Activated CD4-positive, alpha-beta T cell treated with anti-CD3 and anti-CD28 coated beads, Interleukin-2, amount 50 U/mL, for 48 hours (primary cell): ENCODE measurements at regions not wholly inside any gene's neighbourhood (a gene's known extent, or its start where the extent isn't known, plus 50 kb on each side); places are given as distances from the start of the nearest gene placed in this dataset.

Experiments
- DNase-seq, 2 experiments: peaks; one replicate each; pipeline ENCODE4 v3.0.0-alpha.2; 2020

- no peak for DNase-seq
Observed at GRCh38 chr4:124396333-124396732, 316.2 kb downstream of the ANKRD50 start.

- no peak for DNase-seq
Observed at GRCh38 chr4:124401606-124402005, 310.9 kb downstream of the ANKRD50 start.

- no peak for DNase-seq
Observed at GRCh38 chr4:124409044-124409443, 303.5 kb downstream of the ANKRD50 start.

- no peak for DNase-seq
Observed at GRCh38 chr4:124414276-124415040, 298.1 kb downstream of the ANKRD50 start.

GRCh38 chr4:124415146-124415545 is 297.4 kb downstream of the ANKRD50 start:
- DNase-seq, result no peak

GRCh38 chr4:124417371-124417770 is 295.2 kb downstream of the ANKRD50 start:
- DNase-seq, result no peak

- no peak for DNase-seq
Observed at GRCh38 chr4:124420166-124420695, 292.3 kb downstream of the ANKRD50 start.

- no peak for DNase-seq
Observed at GRCh38 chr4:124423160-124423559, 289.4 kb downstream of the ANKRD50 start.

GRCh38 chr4:124426279-124426678 is 286.3 kb downstream of the ANKRD50 start:
- no peak for DNase-seq

- no peak for DNase-seq
Observed at GRCh38 chr4:124427095-124427767, 285.3 kb downstream of the ANKRD50 start.

GRCh38 chr4:124428648-124429047 is 283.9 kb downstream of the ANKRD50 start:
- no peak for DNase-seq

- no peak for DNase-seq
Observed at GRCh38 chr4:124429746-124430250, 282.7 kb downstream of the ANKRD50 start.

GRCh38 chr4:124431653-124432192 is 280.8 kb downstream of the ANKRD50 start:
- DNase-seq, result no peak

- no peak for DNase-seq
Observed at GRCh38 chr4:124432500-124432899, 280.0 kb downstream of the ANKRD50 start.

GRCh38 chr4:124433044-124433443 is 279.5 kb downstream of the ANKRD50 start:
- no peak for DNase-seq

- no peak for DNase-seq
Observed at GRCh38 chr4:124433500-124433899, 279.0 kb downstream of the ANKRD50 start.

- no peak for DNase-seq
Observed at GRCh38 chr4:124435274-124435950, 277.1 kb downstream of the ANKRD50 start.

- no peak for DNase-seq
Observed at GRCh38 chr4:124437853-124438495, 274.6 kb downstream of the ANKRD50 start.

- DNase-seq, result no peak
Observed at GRCh38 chr4:124445071-124445470, 267.5 kb downstream of the ANKRD50 start.

GRCh38 chr4:124449881-124450280 is 262.7 kb downstream of the ANKRD50 start:
- DNase-seq, result no peak

GRCh38 chr4:124450851-124451250 is 261.7 kb downstream of the ANKRD50 start:
- no peak for DNase-seq

- no peak for DNase-seq
Observed at GRCh38 chr4:124454772-124455270, 257.7 kb downstream of the ANKRD50 start.
